GM12878 (cell line): ENCODE measurements at regions not wholly inside any gene's neighbourhood (a gene's known extent, or its start where the extent isn't known, plus 50 kb on each side); places are given as distances from the start of the nearest gene placed in this dataset.

Experiments used
- ATAC-seq: fragments of 200-7000 bp; cut with Tn5 transposase; 3 replicates; pipeline ENCODE4 v1.9.1; 2020; ENCODE audit warnings: mild to moderate bottlenecking, moderate library complexity
- BruUV-seq: library from RNA; stranded (reverse); fragments of 400-500 nt; replicated peaks from 2 replicates; lab custom pipeline; 2021; lab: Mats Ljungman, UMichigan
- CTCF ChIA-PET: fragments of 300-600 bp; sonication (Branson Sonifier 250); formaldehyde crosslinking; extraction: SDS; loops from one replicate; lab custom pipeline; 2021; ENCODE audit warnings: inconsistent platforms; lab: Yijun Ruan, JAX
- POLR2A ChIA-PET: fragments of 350-600 bp; formaldehyde crosslinking; extraction: SDS; loops from one replicate; lab custom pipeline; 2021; ENCODE audit warnings: inconsistent platforms; lab: Charles Lee
- RAD21 ChIA-PET: fragments of 300-600 bp; sonication (Branson Sonifier 250); formaldehyde crosslinking; loops from one replicate; lab custom pipeline; 2023; ENCODE audit warnings: antibody characterized with exemption; ENCODE audit not compliant: unreplicated experiment; lab: Charles Lee
- SMC1A ChIA-PET: fragments of 300-600 bp; sonication (Branson Sonifier 250); formaldehyde crosslinking; loops from one replicate; lab custom pipeline; 2023; ENCODE audit not compliant: unreplicated experiment, uncharacterized antibody; lab: Charles Lee
- DNase-seq: peaks from one replicate; pipeline ENCODE4 v3.0.0-alpha.2; 2011; ENCODE audit warnings: low read depth, low spot score
- FAIRE-seq: peaks from 3 replicates; lab custom pipeline; 2011; peaks lifted over from hg19 to GRCh38; lab: Jason Lieb, UNC
- H2AFZ ChIP-seq: 2 replicates; pipeline ENCODE4 v1.6.0; 2011; ENCODE audit warnings: low read depth, low read length, control low read depth; ENCODE audit not compliant: control insufficient read depth
- H3K27ac ChIP-seq: 2 replicates; pipeline ENCODE4 v1.5.1; 2011; ENCODE audit warnings: control low read depth; ENCODE audit not compliant: control insufficient read depth, insufficient read depth
- H3K27me3 ChIP-seq, 2 experiments: replicated peaks in 1 of 2; 2 replicates each; pipeline versions ENCODE4 v1.6.0 to v1.6.1; 2011; ENCODE audit warnings: low read length in 1 of 2; ENCODE audit not compliant: control insufficient read depth in 2 of 2, insufficient read depth in 2 of 2
- H3K36me3 ChIP-seq, 2 experiments: 2 replicates each; pipeline ENCODE4 v1.5.1; 2011; ENCODE audit warnings: low read length in 1 of 2; ENCODE audit not compliant: control insufficient read depth in 2 of 2, insufficient read depth in 2 of 2
- H3K4me1 ChIP-seq: 2 replicates; pipeline ENCODE4 v1.6.1; 2011; ENCODE audit warnings: mild to moderate bottlenecking, low read length, moderate library complexity, mixed read lengths; ENCODE audit not compliant: control insufficient read depth, insufficient read depth
- H3K4me2 ChIP-seq: 2 replicates; pipeline ENCODE4 v1.6.0; 2011; ENCODE audit warnings: control low read depth; ENCODE audit not compliant: control insufficient read depth, insufficient read depth
- H3K4me3 ChIP-seq: fragments of 200-600 bp; sonication (generic); 2 replicates; pipeline ENCODE4 v1.5.1; 2016
- H3K79me2 ChIP-seq: 2 replicates; pipeline ENCODE4 v1.6.0; 2011; ENCODE audit warnings: low read length; ENCODE audit not compliant: control insufficient read depth, insufficient read depth
- H3K9ac ChIP-seq: 2 replicates; pipeline ENCODE4 v1.8.0; 2011; ENCODE audit warnings: low read length, control low read depth, mixed read lengths; ENCODE audit not compliant: control insufficient read depth, insufficient read depth
- H3K9me3 ChIP-seq: replicated peaks from 3 replicates; pipeline ENCODE4 v1.5.1; 2011; ENCODE audit warnings: mild to moderate bottlenecking, low read length; ENCODE audit not compliant: control insufficient read depth, insufficient read depth
- H4K20me1 ChIP-seq: 2 replicates; pipeline ENCODE4 v1.6.0; 2011; ENCODE audit not compliant: control insufficient read depth, insufficient read depth
- EZH2 ChIP-seq: IDR thresholded peaks from 2 replicates; pipeline ENCODE4 v1.6.1; 2012; ENCODE audit warnings: low read depth, mild to moderate bottlenecking, control low read depth, inconsistent platforms, low read length, borderline replicate concordance; ENCODE audit not compliant: control insufficient read depth
- MEF2B ChIP-seq: fragments of 450-650 bp; IDR thresholded peaks from 2 replicates; pipeline ENCODE4 v1.6.1; 2018; ENCODE audit warnings: mild to moderate bottlenecking, moderate library complexity; ENCODE audit not compliant: partially characterized antibody, poor library complexity, severe bottlenecking
- MTA2 ChIP-seq: fragments of 450-650 bp; IDR thresholded peaks from 2 replicates; pipeline ENCODE4 v1.6.1; 2016; ENCODE audit warnings: low read depth, mild to moderate bottlenecking, moderate library complexity
- MXI1 ChIP-seq: fragments of 150-350 bp; IDR thresholded peaks from 2 replicates; pipeline ENCODE4 v1.6.1; 2011; ENCODE audit warnings: low read depth, mild to moderate bottlenecking, inconsistent platforms, low read length, improper control_type of control experiment
- NR2C2 ChIP-seq: IDR thresholded peaks from 2 replicates; pipeline ENCODE4 v1.6.1; 2011; ENCODE audit warnings: borderline replicate concordance, low read depth; ENCODE audit not compliant: control insufficient read depth, insufficient read length
- SMAD1 ChIP-seq: fragments of 450-650 bp; IDR thresholded peaks from 2 replicates; pipeline ENCODE4 v1.6.1; 2018; ENCODE audit warnings: mild to moderate bottlenecking, low read depth; ENCODE audit not compliant: partially characterized antibody
- TARDBP ChIP-seq: IDR thresholded peaks from 2 replicates; pipeline ENCODE4 v1.6.1; 2016; ENCODE audit warnings: borderline replicate concordance
- WGBS: methylation state at CpG from one replicate; pipeline ENCODE4 v1.1.6; 2016; ENCODE audit warnings: low lambda C conversion rate; ENCODE audit not compliant: insufficient replicate concordance, insufficient coverage; ENCODE audit errors: missing lambda C conversion rate; 5-methylcytosine and 5-hydroxymethylcytosine counted together
- in situ Hi-C: fragments of 300-500 bp; cut with MboI; formaldehyde crosslinking; loops from 9 replicates; pipeline ENCODE4 v1.14.3; 2018; ENCODE audit warnings: mixed read lengths
- intact Hi-C: fragments of 100-400 bp; cut with micrococcal nuclease; formaldehyde crosslinking; loops from one replicate; pipeline ENCODE4 v1.14.2; 2022; ENCODE audit not compliant: unreplicated experiment
- TF ChIP-seq, protein P1 (sequence below): fragments of 450-650 bp; formaldehyde crosslinking; IDR thresholded peaks from 2 replicates; pipeline ENCODE4 v1.4.0; 2020; ENCODE audit warnings: mild to moderate bottlenecking, moderate library complexity

DNA sequence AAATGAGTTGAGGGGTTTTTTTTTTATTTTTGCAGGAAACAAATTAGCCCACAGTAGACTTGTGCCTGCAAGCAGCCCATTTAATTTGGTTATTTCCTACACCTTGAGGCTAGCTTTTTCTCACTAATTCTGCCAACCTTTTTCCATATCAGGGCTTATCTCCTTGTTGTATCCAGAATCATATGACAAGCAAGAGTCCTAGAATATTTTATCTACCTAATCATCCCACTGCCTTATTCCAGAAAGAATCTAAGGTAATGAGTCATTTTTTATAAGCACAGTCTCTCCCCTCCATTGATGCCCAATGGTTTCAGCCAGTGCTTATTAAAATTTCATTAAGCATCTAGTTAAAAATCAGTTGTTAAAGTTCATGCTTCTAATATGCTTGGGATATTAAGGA, 324.1 kb downstream of the BARHL2 start:
- TF ChIP-seq NR2C2 (no peak), TARDBP (no peak), MXI1 (no peak), EZH2 (no peak), MTA2 (no peak)
- POLR2A ChIA-PET, result no interaction called here

GRCh38 chr1:90391126-90391525, 326.0 kb downstream of the BARHL2 start:
- ATAC-seq, result no peak
- DNase-seq, result no peak
- no peak overlapping the region for H3K4me3 ChIP-seq
- intact Hi-C loops (no loop called here), in situ Hi-C loops (no loop called here)
- no peaks in the 10 kb centered on the region for H3K4me1 ChIP-seq
- no peak overlapping the region for H3K4me2 ChIP-seq
- ChIA-PET CTCF (no interaction called here), RAD21 (interaction anchor here (0.9 kb wide), 1 partner anchor 32 kb away, joined by 3 read pairs; no protein-coding TSS in a partner anchor), SMC1A (interaction anchor here (0.8 to 1.5 kb wide), 3 partner anchors 9 to 28 kb away, joined by 3 read pairs; no protein-coding TSS in a partner anchor), POLR2A (no interaction called here)
- no peak overlapping the region for H3K27ac ChIP-seq
- no peak for FAIRE-seq
- WGBS, result 81% methylated on average over 1 of the region's 1 CpG
- H4K20me1 ChIP-seq, result no peaks in the 10 kb centered on the region
- no peaks in the 10 kb centered on the region for H3K27me3 ChIP-seq
- H2AFZ ChIP-seq, result no peak overlapping the region
- no TSS peak for BruUV-seq
- no peaks in the 10 kb centered on the region for H3K79me2 ChIP-seq
- no peak overlapping the region for H3K9ac ChIP-seq
- H3K36me3 ChIP-seq, result no peaks in the 10 kb centered on the region
- no peaks in the 10 kb centered on the region for H3K9me3 ChIP-seq
- no peak for TF ChIP-seq SMAD1
- TF ChIP-seq, protein P1, sequence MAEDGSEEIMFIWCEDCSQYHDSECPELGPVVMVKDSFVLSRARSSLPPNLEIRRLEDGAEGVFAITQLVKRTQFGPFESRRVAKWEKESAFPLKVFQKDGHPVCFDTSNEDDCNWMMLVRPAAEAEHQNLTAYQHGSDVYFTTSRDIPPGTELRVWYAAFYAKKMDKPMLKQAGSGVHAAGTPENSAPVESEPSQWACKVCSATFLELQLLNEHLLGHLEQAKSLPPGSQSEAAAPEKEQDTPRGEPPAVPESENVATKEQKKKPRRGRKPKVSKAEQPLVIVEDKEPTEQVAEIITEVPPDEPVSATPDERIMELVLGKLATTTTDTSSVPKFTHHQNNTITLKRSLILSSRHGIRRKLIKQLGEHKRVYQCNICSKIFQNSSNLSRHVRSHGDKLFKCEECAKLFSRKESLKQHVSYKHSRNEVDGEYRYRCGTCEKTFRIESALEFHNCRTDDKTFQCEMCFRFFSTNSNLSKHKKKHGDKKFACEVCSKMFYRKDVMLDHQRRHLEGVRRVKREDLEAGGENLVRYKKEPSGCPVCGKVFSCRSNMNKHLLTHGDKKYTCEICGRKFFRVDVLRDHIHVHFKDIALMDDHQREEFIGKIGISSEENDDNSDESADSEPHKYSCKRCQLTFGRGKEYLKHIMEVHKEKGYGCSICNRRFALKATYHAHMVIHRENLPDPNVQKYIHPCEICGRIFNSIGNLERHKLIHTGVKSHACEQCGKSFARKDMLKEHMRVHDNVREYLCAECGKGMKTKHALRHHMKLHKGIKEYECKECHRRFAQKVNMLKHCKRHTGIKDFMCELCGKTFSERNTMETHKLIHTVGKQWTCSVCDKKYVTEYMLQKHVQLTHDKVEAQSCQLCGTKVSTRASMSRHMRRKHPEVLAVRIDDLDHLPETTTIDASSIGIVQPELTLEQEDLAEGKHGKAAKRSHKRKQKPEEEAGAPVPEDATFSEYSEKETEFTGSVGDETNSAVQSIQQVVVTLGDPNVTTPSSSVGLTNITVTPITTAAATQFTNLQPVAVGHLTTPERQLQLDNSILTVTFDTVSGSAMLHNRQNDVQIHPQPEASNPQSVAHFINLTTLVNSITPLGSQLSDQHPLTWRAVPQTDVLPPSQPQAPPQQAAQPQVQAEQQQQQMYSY, result no peak
- TF ChIP-seq MEF2B, result no peak

More for the DNA sequence above, 324.1 kb downstream of the BARHL2 start:
- ATAC-seq (no peak), FAIRE-seq (no peak), DNase-seq (no peak)
- Histone ChIP-seq H3K9me3 (no peaks in the 10 kb centered on the region), H3K27me3 (no peaks in the 10 kb centered on the region), H3K4me2 (no peak overlapping the region), H3K79me2 (no peaks in the 10 kb centered on the region), H3K27ac (no peak overlapping the region), H3K4me1 (no peaks in the 10 kb centered on the region), H3K4me3 (no peak overlapping the region), H3K36me3 (no peaks in the 10 kb centered on the region), H2AFZ (no peak overlapping the region), H4K20me1 (no peaks in the 10 kb centered on the region), H3K9ac (no peak overlapping the region)
- intact Hi-C loops, result no loop called here
- CTCF ChIA-PET, result interaction anchor here (0.9 to 1.4 kb wide), 2 partner anchors 71 to 256 kb away, joined by 3 read pairs; no protein-coding TSS in a partner anchor
- SMC1A ChIA-PET, result interaction anchor here (1.0 to 2.5 kb wide), 3 partner anchors 10 to 83 kb away, joined by 3 to 6 read pairs (median 5); no protein-coding TSS in a partner anchor
- in situ Hi-C loops, result no loop called here
- RAD21 ChIA-PET, result no interaction called here
- no TSS peak for BruUV-seq
